Activated CD8-positive, alpha-beta T cell treated with anti-CD3 and anti-CD28 coated beads, Interleukin-2, amount 10 ng/mL, durations not matched to agents 7 days and 5 days (primary cell): ENCODE measurements at regions not wholly inside any gene's neighbourhood (a gene's known extent, or its start where the extent isn't known, plus 50 kb on each side); places are given as distances from the start of the nearest gene placed in this dataset.

ENCODE experiments used
- ATAC-seq: fragments of 150-1000 bp; cut with Tn5 transposase; one replicate; pipeline ENCODE4 v1.10.0; 2021; ENCODE audit warnings: moderate library complexity
- CTCF ChIA-PET: fragments of 350-600 bp; sonication (Branson Sonifier 250); formaldehyde crosslinking; loops from one replicate; lab custom pipeline; 2021; ENCODE audit warnings: antibody characterized with exemption; lab: Charles Lee
- POLR2A ChIA-PET: fragments of 350-600 bp; sonication (Branson Sonifier 250); formaldehyde crosslinking; loops from one replicate; lab custom pipeline; 2021; ENCODE audit warnings: antibody characterized with exemption; lab: Charles Lee
- DNase-seq: peaks from one replicate; pipeline ENCODE4 v3.0.0-alpha.2; 2020
- H3K27ac Mint-ChIP-seq: one replicate; pipeline ENCODE4 v1.8.0; 2021; ENCODE audit warnings: mild to moderate bottlenecking, mixed read lengths
- H3K27me3 Mint-ChIP-seq: one replicate; pipeline ENCODE4 v1.8.0; 2021; ENCODE audit warnings: low read depth, mixed read lengths
- H3K36me3 Mint-ChIP-seq: one replicate; pipeline ENCODE4 v1.8.0; 2021; ENCODE audit warnings: low read depth, mixed read lengths
- H3K4me1 Mint-ChIP-seq: one replicate; pipeline ENCODE4 v1.8.0; 2021; ENCODE audit warnings: low read depth, mixed read lengths
- H3K4me3 Mint-ChIP-seq: one replicate; pipeline ENCODE4 v1.8.0; 2021; ENCODE audit warnings: mild to moderate bottlenecking, mixed read lengths
- H3K9me3 Mint-ChIP-seq: one replicate; pipeline ENCODE4 v1.8.0; 2022; ENCODE audit warnings: mixed read lengths; ENCODE audit not compliant: insufficient read depth

- ChIA-PET CTCF (no interaction called here), POLR2A (no interaction called here)
- no peaks in the 10 kb centered on the region for H3K27me3 Mint-ChIP-seq
- no peaks in the 10 kb centered on the region for H3K9me3 Mint-ChIP-seq
- H3K36me3 Mint-ChIP-seq = no peaks in the 10 kb centered on the region
- no peak for DNase-seq
- no peak overlapping the region for H3K27ac Mint-ChIP-seq
- no peak overlapping the region for H3K4me3 Mint-ChIP-seq
- no peaks in the 10 kb centered on the region for H3K4me1 Mint-ChIP-seq
- no peak for ATAC-seq
These were observed 683.4 kb upstream of the FSHR start for GRCh38 chr2:49837561-49838293.

- Mint-ChIP-seq H3K27me3 (no peaks in the 10 kb centered on the region), H3K9me3 (no peaks in the 10 kb centered on the region), H3K4me1 (no peaks in the 10 kb centered on the region), H3K27ac (no peak overlapping the region), H3K4me3 (no peak overlapping the region), H3K36me3 (no peaks in the 10 kb centered on the region)
- ATAC-seq = no peak
- POLR2A ChIA-PET = no interaction called here
- DNase-seq = no peak
- CTCF ChIA-PET = no interaction called here
These were observed 681.7 kb upstream of the FSHR start for GRCh38 chr2:49836017-49836416.

- Mint-ChIP-seq H3K27me3 (no peaks in the 10 kb centered on the region), H3K27ac (no peak overlapping the region), H3K9me3 (no peaks in the 10 kb centered on the region), H3K4me1 (no peaks in the 10 kb centered on the region), H3K36me3 (no peaks in the 10 kb centered on the region), H3K4me3 (no peak overlapping the region)
- POLR2A ChIA-PET = no interaction called here
- CTCF ChIA-PET = interaction anchor here (0.9 kb wide), 1 partner anchor 9 kb away, joined by 3 read pairs; no protein-coding TSS in a partner anchor
- ATAC-seq (no peak), DNase-seq (no peak)
These were observed 680.1 kb upstream of the FSHR start for GRCh38 chr2:49834433-49834832.

GRCh38 chr2:49832555-49832954 is 678.2 kb upstream of the FSHR start:
- ChIA-PET CTCF (no interaction called here), POLR2A (no interaction called here)
- Mint-ChIP-seq H3K27ac (no peak overlapping the region), H3K27me3 (no peaks in the 10 kb centered on the region), H3K4me1 (no peaks in the 10 kb centered on the region), H3K36me3 (no peaks in the 10 kb centered on the region), H3K9me3 (no peaks in the 10 kb centered on the region), H3K4me3 (no peak overlapping the region)
- DNase-seq = no peak
- ATAC-seq = no peak

- CTCF ChIA-PET = no interaction called here
- no peaks in the 10 kb centered on the region for H3K36me3 Mint-ChIP-seq
These were observed 677.5 kb upstream of the FSHR start for GRCh38 chr2:49831698-49832367.

GRCh38 chr2:49830846-49831245 is 676.5 kb upstream of the FSHR start:
- ATAC-seq = no peak
- POLR2A ChIA-PET = no interaction called here
- no peak overlapping the region for H3K4me3 Mint-ChIP-seq

More at GRCh38 chr2:49831698-49832367, 677.5 kb upstream of the FSHR start:
- DNase-seq (no peak), ATAC-seq (no peak)
- no peaks in the 10 kb centered on the region for H3K27me3 Mint-ChIP-seq
- H3K27ac Mint-ChIP-seq = no peak overlapping the region
- no peaks in the 10 kb centered on the region for H3K9me3 Mint-ChIP-seq
- no peak overlapping the region for H3K4me3 Mint-ChIP-seq
- POLR2A ChIA-PET = no interaction called here
- H3K4me1 Mint-ChIP-seq = no peaks in the 10 kb centered on the region

GRCh38 chr2:49827366-49827765 is 673.1 kb upstream of the FSHR start:
- H3K36me3 Mint-ChIP-seq = no peaks in the 10 kb centered on the region
- no peaks in the 10 kb centered on the region for H3K4me1 Mint-ChIP-seq
- H3K27ac Mint-ChIP-seq = no peak overlapping the region
- H3K4me3 Mint-ChIP-seq = no peak overlapping the region
- ChIA-PET CTCF (interaction anchor here (1.1 kb wide), 1 partner anchor 16 kb away, joined by 3 read pairs; no protein-coding TSS in a partner anchor), POLR2A (no interaction called here)
- DNase-seq (no peak), ATAC-seq (no peak)
- peaks cover 5% of the 10 kb centered on the region for H3K9me3 Mint-ChIP-seq
- H3K27me3 Mint-ChIP-seq = no peaks in the 10 kb centered on the region

More at GRCh38 chr2:49830846-49831245, 676.5 kb upstream of the FSHR start:
- CTCF ChIA-PET = no interaction called here
- H3K27ac Mint-ChIP-seq = no peak overlapping the region
- no peaks in the 10 kb centered on the region for H3K36me3 Mint-ChIP-seq
- no peak for DNase-seq
- no peaks in the 10 kb centered on the region for H3K27me3 Mint-ChIP-seq
- no peaks in the 10 kb centered on the region for H3K9me3 Mint-ChIP-seq
- H3K4me1 Mint-ChIP-seq = no peaks in the 10 kb centered on the region

- H3K9me3 Mint-ChIP-seq = no peaks in the 10 kb centered on the region
These were observed 658.9 kb upstream of the FSHR start for GRCh38 chr2:49813208-49813607.

GRCh38 chr2:49812730-49813129 is 658.4 kb upstream of the FSHR start:
- DNase-seq (no peak), ATAC-seq (no peak)
- no peaks in the 10 kb centered on the region for H3K27me3 Mint-ChIP-seq
- H3K27ac Mint-ChIP-seq = no peak overlapping the region
- H3K9me3 Mint-ChIP-seq = no peaks in the 10 kb centered on the region
- no peaks in the 10 kb centered on the region for H3K4me1 Mint-ChIP-seq
- ChIA-PET POLR2A (no interaction called here), CTCF (no interaction called here)
- no peaks in the 10 kb centered on the region for H3K36me3 Mint-ChIP-seq
- H3K4me3 Mint-ChIP-seq = no peak overlapping the region

More at GRCh38 chr2:49813208-49813607, 658.9 kb upstream of the FSHR start:
- Mint-ChIP-seq H3K4me3 (no peak overlapping the region), H3K4me1 (no peaks in the 10 kb centered on the region), H3K36me3 (no peaks in the 10 kb centered on the region), H3K27ac (no peak overlapping the region), H3K27me3 (no peaks in the 10 kb centered on the region)
- POLR2A ChIA-PET = no interaction called here
- DNase-seq (no peak), ATAC-seq (no peak)
- CTCF ChIA-PET = no interaction called here

GRCh38 chr2:49811502-49811901 is 657.2 kb upstream of the FSHR start:
- ChIA-PET POLR2A (no interaction called here), CTCF (interaction anchor here (0.9 kb wide), 1 partner anchor 16 kb away, joined by 3 read pairs; no protein-coding TSS in a partner anchor)
- H3K4me1 Mint-ChIP-seq = no peaks in the 10 kb centered on the region
- no peak overlapping the region for H3K4me3 Mint-ChIP-seq
- H3K27me3 Mint-ChIP-seq = no peaks in the 10 kb centered on the region
- H3K27ac Mint-ChIP-seq = no peak overlapping the region
- no peaks in the 10 kb centered on the region for H3K9me3 Mint-ChIP-seq
- no peaks in the 10 kb centered on the region for H3K36me3 Mint-ChIP-seq
- DNase-seq = no peak
- no peak for ATAC-seq

- ChIA-PET POLR2A (no interaction called here), CTCF (no interaction called here)
- no peaks in the 10 kb centered on the region for H3K4me1 Mint-ChIP-seq
- ATAC-seq (no peak), DNase-seq (no peak)
- no peaks in the 10 kb centered on the region for H3K27me3 Mint-ChIP-seq
- no peaks in the 10 kb centered on the region for H3K36me3 Mint-ChIP-seq
- H3K27ac Mint-ChIP-seq = no peak overlapping the region
- no peaks in the 10 kb centered on the region for H3K9me3 Mint-ChIP-seq
- no peak overlapping the region for H3K4me3 Mint-ChIP-seq
These were observed 653.4 kb upstream of the FSHR start for GRCh38 chr2:49807689-49808088.

GRCh38 chr2:49804111-49804510 is 649.8 kb upstream of the FSHR start:
- ChIA-PET CTCF (no interaction called here), POLR2A (no interaction called here)
- peaks cover 7% of the 10 kb centered on the region for H3K9me3 Mint-ChIP-seq
- H3K4me3 Mint-ChIP-seq = no peak overlapping the region
- no peaks in the 10 kb centered on the region for H3K36me3 Mint-ChIP-seq
- DNase-seq = no peak
- H3K27me3 Mint-ChIP-seq = no peaks in the 10 kb centered on the region
- H3K4me1 Mint-ChIP-seq = no peaks in the 10 kb centered on the region
- ATAC-seq = no peak
- no peak overlapping the region for H3K27ac Mint-ChIP-seq
